Posterior cingulate gyrus (tissue), 11 donors: ENCODE measurements at regions not wholly inside any gene's neighbourhood (a gene's known extent, or its start where the extent isn't known, plus 50 kb on each side); places are given as distances from the start of the nearest gene placed in this dataset.
"Not testable (repeated sequence)": the region's sequence is repeated elsewhere in the genome, so short reads cannot be mapped to it uniquely, and the experiment has no call there.

ENCODE experiments used
- DNase-seq, 10 donors: peaks; one replicate each; pipeline versions ENCODE4 v3.0.0 to v3.0.0-alpha.2; 2020 to 2021; ENCODE audit warnings: mixed read lengths in 3 of 10
- intact Hi-C: fragments of 100-400 bp; cut with DNase I; formaldehyde crosslinking; loops from one replicate; pipeline ENCODE4 v1.15.1; 2023

DNA sequence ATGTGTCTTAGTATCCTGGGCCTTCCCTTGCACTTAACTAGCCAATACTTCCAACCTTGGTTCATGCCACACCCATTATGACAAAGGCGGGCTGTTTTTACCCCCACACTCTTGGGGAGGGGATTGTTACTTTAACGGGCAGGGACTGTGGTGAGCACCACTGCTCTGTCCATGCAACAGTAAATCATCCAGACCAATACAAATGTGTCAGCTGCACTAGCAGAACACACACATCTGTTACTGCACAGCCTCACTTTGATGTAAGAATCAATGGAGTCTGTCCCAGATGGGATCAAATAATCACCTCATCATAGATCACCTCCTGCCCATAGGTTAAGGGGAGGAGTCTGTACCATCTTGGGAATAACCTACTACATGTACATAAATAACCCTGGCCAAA lies 58.1 kb downstream of the NPAP1 start:
- intact Hi-C loops = no loop called here
- DNase-seq = no peak

DNA sequence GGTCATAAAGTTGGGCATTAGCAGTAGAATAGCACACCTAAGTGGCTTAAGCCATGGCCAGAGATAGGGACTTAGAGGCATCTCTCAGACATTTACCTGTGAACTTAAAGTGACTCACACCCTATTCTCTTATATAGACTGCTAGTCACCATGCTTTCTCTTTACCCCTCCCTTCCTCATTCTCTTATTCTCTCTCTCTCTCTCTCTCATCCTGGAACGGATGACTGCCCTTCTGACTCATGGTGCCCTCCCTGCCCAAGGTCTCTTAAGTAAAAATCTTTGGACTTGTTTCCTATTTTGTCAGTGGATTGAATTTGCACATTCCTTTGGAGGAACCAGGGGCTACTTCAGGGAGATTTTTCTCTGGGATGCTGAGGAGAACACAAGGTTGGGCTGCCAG lies 58.8 kb downstream of the NPAP1 start:
- intact Hi-C loops = no loop called here

DNA sequence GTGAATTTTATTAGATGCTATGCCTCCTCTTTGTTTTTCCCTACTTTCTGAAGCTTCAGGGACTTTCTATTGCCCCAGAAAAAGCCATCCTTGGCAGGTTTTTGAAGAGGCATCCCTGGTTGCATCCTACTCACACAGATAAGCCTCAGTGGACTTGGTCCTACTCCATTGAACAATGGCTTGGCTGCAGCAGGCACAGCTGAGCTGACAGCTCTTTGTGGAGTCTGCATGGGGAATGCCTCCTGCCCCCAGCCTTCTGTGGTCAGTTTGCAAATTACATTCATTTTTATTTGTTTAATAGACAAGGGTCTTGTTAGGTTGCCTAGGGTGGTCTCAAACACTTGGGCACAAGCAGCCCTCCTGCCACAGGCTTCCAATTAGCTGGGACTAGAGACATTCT lies 69.7 kb downstream of the NPAP1 start:
- no peak for DNase-seq
- intact Hi-C loops = no loop called here

More for the DNA sequence above, 58.8 kb downstream of the NPAP1 start:
- DNase-seq = no peak

DNA sequence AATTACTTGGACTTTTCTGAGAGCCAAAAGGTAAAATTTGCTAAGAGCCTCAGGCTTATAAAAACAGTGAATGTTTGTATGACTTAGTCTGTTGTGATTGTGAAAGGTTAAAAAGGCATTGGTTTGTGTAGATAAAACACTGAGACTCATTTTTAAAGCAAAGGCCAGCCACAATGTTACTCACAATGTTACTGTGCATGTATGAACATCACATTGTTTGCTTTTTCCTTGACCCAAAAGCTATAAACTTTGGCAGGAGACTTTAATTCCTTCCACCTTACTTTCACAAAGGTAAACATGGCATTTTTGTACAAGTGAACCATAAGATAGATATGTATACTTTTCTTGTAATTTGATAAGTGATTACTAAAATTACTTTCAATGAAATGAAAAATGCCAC lies 70.5 kb downstream of the NPAP1 start:
- no peak for DNase-seq
- intact Hi-C loops = no loop called here

DNA sequence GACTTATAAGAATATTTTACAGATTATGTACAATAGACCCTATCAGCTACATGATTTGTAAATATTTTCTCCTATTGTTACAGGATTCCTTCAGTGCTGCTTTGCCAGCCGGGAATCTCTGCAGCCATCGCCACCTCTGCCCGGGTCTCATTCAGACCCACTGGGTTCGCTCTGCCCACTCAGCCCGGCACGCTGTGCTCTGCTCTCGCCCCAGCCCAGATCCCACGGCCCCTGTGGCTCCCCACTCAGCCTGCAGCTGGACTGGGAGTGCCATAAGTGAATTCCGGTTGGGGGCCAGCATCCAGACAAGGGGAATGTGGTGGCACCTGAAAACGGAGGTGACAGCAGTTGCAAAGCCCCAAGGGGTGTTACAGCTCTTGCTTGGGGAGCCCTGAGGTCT lies 71.8 kb downstream of the NPAP1 start:
- no peak for DNase-seq
- intact Hi-C loops = no loop called here

DNA sequence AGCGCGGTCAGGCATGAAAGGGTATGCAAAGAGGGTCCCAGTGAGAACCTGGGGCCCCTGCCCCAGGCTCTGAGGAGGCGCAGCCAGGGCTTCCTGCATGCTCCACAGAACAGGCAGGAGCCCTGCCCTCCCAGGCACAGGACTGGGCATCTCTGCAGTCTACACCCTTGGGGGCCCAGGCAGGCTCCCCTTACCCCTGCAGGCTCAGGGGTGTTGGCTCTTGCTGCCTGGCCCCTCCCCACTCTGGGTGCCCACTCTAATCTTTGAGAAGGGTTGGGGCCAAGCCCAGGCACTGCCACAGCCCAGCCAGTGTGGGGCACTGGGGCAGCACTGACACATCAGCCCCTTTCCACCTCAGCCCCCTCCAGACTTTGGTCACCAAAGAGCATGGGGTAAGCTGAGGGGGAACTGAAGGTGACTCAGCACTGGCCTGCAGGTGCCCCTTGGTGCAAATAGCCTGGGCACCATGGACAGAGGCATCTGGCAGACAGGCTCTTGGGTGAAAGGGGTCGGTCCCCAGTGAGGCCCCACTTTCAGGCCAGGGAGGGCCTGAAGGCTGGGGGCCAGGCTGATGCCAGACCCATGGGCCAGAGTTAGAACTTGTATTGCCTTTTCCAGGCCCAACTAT lies 73.4 kb downstream of the NPAP1 start:
- peak in 1 of 10 donors; percentile 78 for DNase-seq
- intact Hi-C loops = no loop called here

DNA sequence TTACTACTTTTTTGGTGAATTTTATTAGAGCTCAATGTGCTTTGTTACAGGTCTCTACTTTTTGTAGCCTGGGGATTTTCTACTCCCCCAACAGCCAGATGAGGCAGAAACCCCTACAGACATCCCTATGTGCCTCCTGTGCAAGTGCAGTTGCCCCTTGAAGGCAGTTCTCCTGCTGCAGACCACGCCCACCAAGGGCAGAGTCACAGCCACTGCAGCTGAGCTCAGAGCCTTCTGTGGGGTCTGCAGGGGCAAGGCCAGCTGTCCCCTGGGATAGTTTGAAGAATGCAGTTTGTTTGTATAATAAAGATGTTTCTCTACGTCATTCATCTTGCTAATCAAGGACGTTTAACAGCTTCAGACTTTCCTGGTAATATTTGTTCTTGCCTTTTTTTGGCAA lies 76.8 kb downstream of the NPAP1 start:
- intact Hi-C loops = no loop called here
- DNase-seq = no peak

DNA sequence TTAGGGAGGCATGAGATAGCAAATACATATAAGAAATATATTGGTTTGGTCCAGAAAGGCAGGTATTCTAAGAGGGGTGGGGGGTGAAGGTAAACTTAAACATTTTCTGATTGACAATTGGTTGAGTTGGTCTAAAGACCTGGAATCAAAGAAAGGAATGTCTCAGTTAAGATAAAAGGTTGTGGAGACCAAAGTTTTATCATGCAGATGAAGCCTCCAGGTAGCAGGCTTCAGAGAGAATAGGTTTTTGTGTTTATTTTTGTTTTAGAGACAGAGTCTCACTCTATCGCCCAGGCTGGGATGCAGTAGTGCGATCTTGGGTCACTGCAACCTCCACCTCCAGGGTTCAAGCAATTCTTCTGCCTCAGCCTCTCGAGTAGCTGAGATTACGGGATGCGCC lies 80.5 kb downstream of the NPAP1 start:
- intact Hi-C loops = no loop called here
- DNase-seq = no peak

DNA sequence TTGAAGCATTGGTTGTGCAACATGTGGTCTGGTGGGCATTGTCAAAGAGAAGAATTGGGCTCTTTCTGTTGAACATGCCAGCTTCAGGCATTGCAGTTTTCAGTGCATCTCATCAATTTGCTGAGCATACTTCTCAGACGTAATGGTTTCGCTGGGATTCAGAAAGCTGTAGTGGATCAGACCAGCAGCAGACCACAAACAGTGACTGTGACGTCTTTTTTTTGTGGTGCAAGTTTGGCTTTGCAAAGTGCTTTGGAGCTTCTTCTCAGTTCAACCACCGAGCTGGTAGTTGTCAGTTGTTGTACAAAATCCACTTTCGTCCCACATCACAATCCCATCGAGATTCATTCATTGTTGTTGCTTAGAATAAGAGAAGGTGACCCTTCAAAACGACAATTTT lies 84.5 kb downstream of the NPAP1 start:
- intact Hi-C loops = no loop called here
- no peak for DNase-seq

DNA sequence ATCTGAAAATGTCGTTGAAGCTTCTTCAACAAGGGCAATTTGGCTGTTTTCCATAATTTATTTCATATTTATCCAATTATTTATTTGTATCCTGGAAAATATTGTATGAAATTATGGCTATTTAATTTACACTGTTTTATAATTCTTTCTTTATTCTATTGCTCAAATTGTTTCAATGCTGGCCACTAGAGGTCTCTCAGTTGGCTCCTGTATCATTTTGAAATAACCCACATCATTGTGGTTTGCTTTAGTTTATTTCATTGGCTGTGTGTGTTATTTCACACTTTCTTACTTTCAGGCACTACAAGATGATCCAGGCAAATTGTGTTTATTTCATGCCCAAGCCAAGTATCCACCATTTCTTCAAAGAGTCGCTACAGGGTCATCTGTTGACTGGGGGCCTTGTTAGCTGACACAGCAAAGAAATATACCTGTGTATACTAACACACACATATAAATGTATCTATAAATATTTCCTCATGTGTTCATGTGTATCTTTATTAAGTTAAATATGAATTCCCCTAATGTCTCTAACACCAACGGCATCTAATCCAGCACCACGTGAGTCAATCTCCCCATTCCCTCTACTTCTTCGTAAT lies 86.2 kb downstream of the NPAP1 start:
- intact Hi-C loops = no loop called here
- DNase-seq = no peak

DNA sequence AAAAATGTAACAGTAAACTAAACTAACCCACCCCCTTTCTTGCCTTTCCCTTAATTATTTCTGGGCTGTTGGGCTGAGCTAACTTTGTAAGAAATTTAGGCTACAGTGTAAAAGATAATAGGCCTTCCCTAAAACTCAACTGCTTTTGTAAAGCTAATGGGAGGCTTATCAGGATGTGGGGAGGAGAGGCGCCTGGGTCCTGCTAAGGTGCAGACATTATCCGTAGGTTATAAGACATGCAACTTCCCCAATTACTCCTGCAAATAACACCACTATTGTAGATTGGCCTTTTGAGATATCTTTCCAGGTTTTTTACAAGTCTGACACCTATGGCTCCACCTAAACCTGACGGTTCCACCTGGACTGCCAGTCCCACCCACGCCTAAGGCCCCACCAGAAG lies 88.3 kb downstream of the NPAP1 start:
- DNase-seq = no peak
- intact Hi-C loops = no loop called here

DNA sequence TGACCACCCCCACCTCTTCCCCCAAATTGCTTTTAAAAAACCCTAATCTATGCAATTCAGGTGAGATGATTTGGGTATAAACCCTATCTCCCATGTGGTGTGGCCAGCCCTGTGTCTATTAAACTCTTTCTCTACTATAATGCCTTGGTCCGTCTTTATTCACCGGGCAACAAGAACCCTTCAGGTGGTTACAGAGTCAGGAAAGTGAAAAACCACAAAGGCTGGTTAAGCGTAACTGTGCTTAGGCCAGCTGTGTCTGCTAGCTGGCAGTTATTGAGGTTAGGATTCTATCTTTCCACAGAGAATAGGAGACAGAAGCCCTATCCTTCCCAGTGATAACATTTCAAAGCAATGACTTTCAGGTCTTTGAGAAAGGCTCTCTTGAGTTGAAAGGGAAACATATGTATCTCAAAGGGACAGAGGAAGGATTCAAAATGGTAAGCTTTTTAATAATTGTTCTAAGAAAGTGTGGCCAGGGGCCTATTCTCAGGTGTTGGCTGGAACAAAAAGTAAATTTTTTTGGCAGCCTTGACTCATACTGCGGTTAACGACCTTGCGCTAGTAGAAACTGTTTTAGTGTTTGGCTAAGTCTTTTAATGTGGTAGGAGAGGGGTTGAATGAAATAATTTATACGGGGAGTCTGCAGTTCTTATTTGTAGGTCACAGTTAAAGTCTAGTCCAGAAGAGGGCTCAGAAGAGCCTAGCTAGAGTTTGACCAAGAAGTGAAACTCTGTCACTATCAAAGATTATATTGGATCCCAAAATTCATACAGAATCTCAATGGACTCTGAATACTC lies 89.0 kb downstream of the NPAP1 start:
- intact Hi-C loops = no loop called here
- no peak for DNase-seq

DNA sequence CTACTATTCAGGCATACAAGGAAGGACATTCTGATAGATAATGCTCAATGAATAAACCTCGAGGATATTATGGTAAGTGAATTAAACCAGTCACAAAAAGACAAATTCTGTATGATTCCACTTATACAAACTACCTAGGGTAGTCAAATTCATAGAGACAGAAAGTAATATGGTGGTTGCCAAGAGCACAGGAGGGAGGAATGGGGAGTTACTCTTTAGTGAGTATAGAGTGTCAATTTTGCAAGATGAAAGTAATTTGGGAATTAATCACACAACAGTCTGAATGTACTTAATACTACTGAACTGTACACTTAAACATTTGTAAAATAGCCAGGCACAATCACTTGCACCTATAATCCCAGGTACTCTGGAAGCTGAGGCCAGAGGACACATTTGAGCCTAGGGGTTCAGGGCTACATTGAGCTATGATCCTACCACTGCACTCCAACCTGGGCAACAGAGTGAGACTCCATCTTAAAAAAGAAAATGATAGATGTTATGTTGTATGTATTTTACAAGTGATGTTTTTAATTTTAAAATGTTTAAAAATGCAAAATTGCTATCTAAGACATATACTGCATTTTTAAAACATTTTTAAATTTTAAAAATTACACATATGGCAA lies 91.0 kb downstream of the NPAP1 start:
- intact Hi-C loops = no loop called here
- no peak for DNase-seq

DNA sequence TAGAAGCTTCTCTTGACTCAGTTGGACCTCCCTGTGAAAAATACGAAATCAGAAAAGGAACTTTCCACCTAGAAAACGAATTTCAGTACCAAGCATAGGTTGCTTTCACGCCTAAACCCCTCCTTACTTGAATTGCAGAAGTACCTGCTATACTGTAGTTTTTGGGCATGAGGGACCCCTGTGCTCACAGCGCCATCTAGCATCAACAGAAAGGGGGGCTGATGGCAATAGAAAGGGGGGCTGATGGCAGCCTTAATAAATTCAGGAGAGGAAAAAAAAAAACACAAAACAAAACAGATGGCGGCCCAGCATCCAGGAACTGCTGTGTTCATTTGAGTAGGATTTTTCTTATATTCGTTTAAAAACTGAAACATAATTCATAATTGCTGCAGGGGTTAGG lies 96.7 kb downstream of the NPAP1 start:
- intact Hi-C loops = no loop called here
- DNase-seq = no peak

DNA sequence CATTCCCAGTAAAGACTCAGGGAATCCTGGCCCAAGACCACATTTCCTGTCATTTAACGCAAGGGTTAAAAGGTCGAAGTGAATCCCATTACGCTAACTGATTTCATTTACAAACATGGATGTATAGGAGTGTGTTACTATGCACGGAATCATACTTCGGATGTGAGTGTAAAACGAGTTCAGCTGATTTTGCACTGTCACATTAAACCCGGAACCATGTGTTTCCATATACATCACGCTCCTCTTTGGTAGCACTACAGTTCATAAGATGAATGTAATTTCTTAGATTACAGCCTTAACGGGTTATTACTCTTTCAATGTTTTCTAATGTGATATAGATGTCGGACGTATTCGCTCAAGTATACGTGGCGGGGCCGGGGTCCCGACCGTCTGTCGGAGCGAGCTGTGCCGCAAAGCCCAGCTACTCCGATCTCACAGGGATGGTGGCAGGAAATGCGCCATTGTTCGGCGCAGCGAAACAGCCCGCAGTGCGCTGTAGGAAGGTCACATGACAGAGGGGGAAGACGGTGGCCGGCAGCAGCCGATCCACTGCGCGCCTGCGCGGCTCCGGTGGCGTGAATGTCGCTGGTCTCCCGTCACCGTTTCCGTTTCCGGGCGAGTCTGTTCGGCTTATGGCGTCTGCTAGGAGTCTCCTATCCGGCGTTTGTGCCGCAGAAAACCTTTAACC lies 97.3 kb downstream of the NPAP1 start:
- intact Hi-C loops = no loop called here

DNA sequence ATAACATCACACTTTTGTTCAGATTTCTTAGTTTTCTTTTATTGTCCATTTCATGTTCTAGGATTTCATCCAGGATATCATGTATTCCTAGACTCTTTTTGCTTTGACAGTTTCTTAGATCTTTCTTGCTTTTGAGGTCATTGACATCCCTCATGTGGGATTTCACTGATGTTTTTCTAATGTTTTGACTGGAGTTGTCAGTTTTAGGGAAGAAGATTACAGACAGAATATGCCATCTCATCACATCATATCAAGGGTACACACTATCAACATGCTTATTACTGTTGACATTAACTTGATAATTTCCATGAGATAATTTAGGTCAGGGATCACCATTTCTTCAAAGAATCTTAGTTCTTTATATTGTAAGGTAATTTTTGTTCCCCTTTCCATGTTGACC lies 101.7 kb downstream of the NPAP1 start:
- intact Hi-C loops = no loop called here
- DNase-seq = no peak

More for the DNA sequence above, 97.3 kb downstream of the NPAP1 start:
- DNase-seq = peak; percentile 45 to 97 (median 72)

DNA sequence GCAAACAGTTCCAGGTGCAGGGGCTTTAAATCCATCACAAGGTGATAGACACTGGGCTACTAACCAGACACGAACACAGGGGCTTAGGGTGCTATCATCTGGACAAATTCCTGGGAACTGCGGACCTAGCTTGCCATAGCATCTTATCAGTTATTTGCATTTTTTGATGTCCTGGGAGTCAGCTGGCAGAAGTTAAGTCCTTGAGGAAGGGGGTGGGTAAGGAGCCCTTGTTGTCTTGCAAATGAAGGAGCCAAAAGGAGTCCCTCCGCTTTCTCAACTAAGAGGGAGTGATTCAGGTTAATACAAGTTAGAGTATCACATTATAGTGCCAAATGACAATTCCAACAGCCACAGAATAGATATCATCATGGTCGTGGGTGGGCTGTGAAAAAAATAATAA lies 108.9 kb downstream of the NPAP1 start:
- no peak for DNase-seq

DNA sequence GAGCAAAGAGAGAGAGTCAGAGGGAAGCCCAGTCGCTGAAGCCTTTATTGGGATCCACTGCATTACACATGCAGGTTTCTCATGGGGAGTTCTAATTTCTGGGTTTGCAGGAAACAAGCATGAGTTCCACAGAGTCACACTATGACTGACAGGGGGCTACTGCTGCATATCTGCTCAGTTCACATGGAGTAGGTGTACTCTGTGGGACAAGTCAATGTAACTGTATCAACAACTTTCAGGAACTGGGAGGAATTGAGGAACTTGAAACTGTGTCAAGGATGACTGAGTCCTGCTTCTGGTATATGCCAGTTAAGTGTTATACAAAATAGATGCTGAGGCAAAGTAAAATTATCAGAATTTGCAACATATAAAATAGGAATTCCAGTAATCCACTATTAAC lies 110.8 kb downstream of the NPAP1 start:
- no peak for DNase-seq
- intact Hi-C loops = no loop called here

More for the DNA sequence above, 108.9 kb downstream of the NPAP1 start:
- intact Hi-C loops = no loop called here

DNA sequence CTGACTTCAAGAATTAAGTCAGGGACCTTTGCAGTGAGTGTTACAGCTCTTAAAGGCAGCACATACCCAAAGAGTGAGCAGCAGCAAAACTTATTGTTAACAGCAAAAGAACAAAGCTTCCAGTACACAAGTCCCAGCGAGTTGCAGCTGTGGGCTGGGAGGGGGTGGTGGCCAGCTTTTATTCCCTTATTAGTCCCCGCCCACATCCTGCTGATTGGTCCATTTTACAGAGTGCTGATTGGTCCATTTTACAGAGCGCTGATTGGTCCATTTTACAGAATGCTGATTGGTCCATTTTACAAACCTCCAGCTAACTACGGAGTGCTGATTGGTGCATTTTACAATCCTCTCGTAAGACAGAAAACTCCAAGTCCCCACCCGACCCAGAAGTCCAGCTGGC lies 127.0 kb downstream of the NPAP1 start:
- not testable (repeated sequence) for DNase-seq

DNA sequence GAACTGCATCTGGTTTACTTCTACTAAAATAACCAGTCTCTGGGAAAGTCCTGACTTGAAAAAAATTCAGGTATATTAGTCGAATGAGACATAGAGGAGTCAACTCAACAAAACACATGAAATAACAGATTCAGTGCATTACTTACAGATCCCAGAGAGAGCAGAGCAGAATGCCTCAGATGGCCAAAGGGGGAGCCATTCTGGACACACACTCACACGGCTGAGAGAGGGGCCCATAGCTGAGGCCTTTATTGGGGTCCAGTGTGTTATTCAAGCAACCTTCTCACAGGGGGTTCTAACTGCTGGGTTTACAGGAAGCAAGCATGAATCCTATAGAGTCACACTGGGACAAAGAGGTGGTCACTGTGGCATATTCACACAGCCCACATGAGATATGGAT lies 135.1 kb upstream of the SNRPN start:
- intact Hi-C loops = no loop called here

More for the DNA sequence above, 127.0 kb downstream of the NPAP1 start:
- intact Hi-C loops = not testable (repeated sequence)

DNA sequence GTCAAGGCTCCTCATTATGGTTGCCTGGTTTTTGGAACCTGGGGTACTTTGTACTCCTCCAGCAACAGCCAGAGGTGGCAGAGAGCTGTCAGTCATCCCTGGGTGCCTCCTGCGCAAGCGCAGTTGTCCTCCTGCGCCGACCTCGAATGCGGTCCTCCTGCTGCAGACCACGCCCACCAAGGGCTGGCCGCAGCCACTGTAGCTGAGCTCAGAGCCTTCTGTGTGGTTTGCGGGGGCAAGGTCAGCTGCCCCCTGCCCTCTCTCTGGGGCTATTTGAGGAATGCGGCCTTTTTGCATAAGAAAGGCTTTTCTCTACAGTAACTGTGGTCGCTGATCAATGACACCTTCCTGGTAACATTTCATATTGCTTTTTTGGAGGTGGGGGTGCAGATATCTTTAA lies 131.3 kb upstream of the SNRPN start:
- intact Hi-C loops = no loop called here
- peak; percentile 21 to 97 (median 64) for DNase-seq

More for the DNA sequence above, 135.1 kb upstream of the SNRPN start:
- no peak for DNase-seq
